IMR-90 (cell line): ENCODE measurements at regions not wholly inside any gene's neighbourhood (a gene's known extent, or its start where the extent isn't known, plus 50 kb on each side); places are given as distances from the start of the nearest gene placed in this dataset.
"Not testable (repeated sequence)": the region's sequence is repeated elsewhere in the genome, so short reads cannot be mapped to it uniquely, and the experiment has no call there.

Experiments
- ATAC-seq: fragments of 200-7000 bp; cut with Tn5 transposase; 2 replicates; pipeline ENCODE4 v1.9.1; 2020; ENCODE audit warnings: low read depth, mild to moderate bottlenecking, moderate library complexity
- BruUV-seq: library from RNA; stranded (reverse); fragments of 400-500 nt; replicated peaks from 2 replicates; lab custom pipeline; 2021; lab: Mats Ljungman, UMichigan
- CTCF ChIA-PET: fragments of 300-600 bp; formaldehyde crosslinking; extraction: SDS; loops from one replicate; lab custom pipeline; 2021; ENCODE audit warnings: antibody characterized with exemption; lab: Yijun Ruan, JAX
- POLR2A ChIA-PET: fragments of 300-600 bp; sonication (Branson Sonifier 250); formaldehyde crosslinking; loops from one replicate; lab custom pipeline; 2022; ENCODE audit warnings: antibody characterized with exemption; ENCODE audit not compliant: unreplicated experiment; lab: Charles Lee
- DNase-seq: peaks from one replicate; pipeline ENCODE4 v3.0.0; 2013
- H2AFZ ChIP-seq: replicated peaks from 2 replicates; pipeline ENCODE3; 2013; ENCODE audit warnings: low read length, mild to moderate bottlenecking; ENCODE audit not compliant: poor library complexity
- H2AK5ac ChIP-seq: 2 replicates; pipeline ENCODE4 v1.6.1; 2013; ENCODE audit warnings: low read depth, low read length, inconsistent platforms
- H2AK9ac ChIP-seq: replicated peaks from 2 replicates; pipeline ENCODE3; 2013; ENCODE audit warnings: mild to moderate bottlenecking, low read depth, low read length, moderate library complexity; ENCODE audit not compliant: poor library complexity
- H2BK120ac ChIP-seq: 2 replicates; pipeline ENCODE4 v1.6.1; 2013; ENCODE audit warnings: low read depth, low read length, inconsistent platforms
- H2BK15ac ChIP-seq: 3 replicates; pipeline ENCODE4 v1.6.1; 2013; ENCODE audit warnings: low read depth, low read length, inconsistent platforms
- H2BK20ac ChIP-seq: 2 replicates; pipeline ENCODE4 v1.6.1; 2013; ENCODE audit warnings: low read depth, mild to moderate bottlenecking, inconsistent platforms, low read length, moderate library complexity
- H2BK5ac ChIP-seq: 2 replicates; pipeline ENCODE4 v1.6.1; 2013; ENCODE audit warnings: mild to moderate bottlenecking, low read depth, low read length, inconsistent platforms; ENCODE audit not compliant: poor library complexity, severe bottlenecking
- H3K14ac ChIP-seq: replicated peaks from 2 replicates; pipeline ENCODE4 v1.6.1; 2013; ENCODE audit warnings: low read depth, low read length, inconsistent platforms
- H3K18ac ChIP-seq: 2 replicates; pipeline ENCODE4 v1.6.1; 2013; ENCODE audit warnings: low read depth, low read length, control low read depth
- H3K23ac ChIP-seq: 2 replicates; pipeline ENCODE4 v1.6.1; 2013; ENCODE audit warnings: low read depth, low read length, inconsistent platforms
- H3K27ac ChIP-seq: 2 replicates; pipeline ENCODE4 v1.5.1; 2013; ENCODE audit warnings: mild to moderate bottlenecking, control low read depth, low read length; ENCODE audit not compliant: insufficient read depth
- H3K27me3 ChIP-seq: 2 replicates; pipeline ENCODE4 v1.6.1; 2013; ENCODE audit warnings: low read length; ENCODE audit not compliant: control insufficient read depth, insufficient read depth
- H3K36me3 ChIP-seq: 2 replicates; pipeline ENCODE4 v1.6.1; 2013; ENCODE audit warnings: low read length, mixed read lengths; ENCODE audit not compliant: control insufficient read depth, insufficient read depth
- H3K4ac ChIP-seq: 2 replicates; pipeline ENCODE4 v1.6.1; 2013; ENCODE audit warnings: low read depth, low read length, inconsistent platforms
- H3K4me1 ChIP-seq: 2 replicates; pipeline ENCODE4 v1.6.1; 2013; ENCODE audit warnings: low read length, mixed read lengths; ENCODE audit not compliant: control insufficient read depth, insufficient read depth
- H3K4me2 ChIP-seq: 2 replicates; pipeline ENCODE4 v1.6.1; 2013; ENCODE audit warnings: low read depth, mild to moderate bottlenecking, control low read depth, low read length, moderate library complexity
- H3K4me3 ChIP-seq: 2 replicates; pipeline ENCODE4 v1.5.1; 2013; ENCODE audit warnings: low read depth, mild to moderate bottlenecking, control low read depth, low read length, moderate library complexity; ENCODE audit not compliant: insufficient read depth
- H3K56ac ChIP-seq: 2 replicates; pipeline ENCODE4 v1.6.1; 2013; ENCODE audit warnings: low read length, inconsistent platforms; ENCODE audit not compliant: insufficient read depth; ENCODE audit errors: extremely low read depth
- H3K79me1 ChIP-seq, 2 experiments: 2 replicates each; pipeline ENCODE4 v1.6.1; 2013; ENCODE audit warnings: low read length in 2 of 2, inconsistent platforms in 1 of 2, low read depth in 1 of 2
- H3K9ac ChIP-seq: 2 replicates; pipeline ENCODE4 v1.6.1; 2013; ENCODE audit warnings: low read depth, low read length, control low read depth
- H3K9me1 ChIP-seq: 2 replicates; pipeline ENCODE4 v1.6.1; 2013; ENCODE audit warnings: low read length, inconsistent platforms; ENCODE audit not compliant: insufficient read depth
- H3K9me3 ChIP-seq: 2 replicates; pipeline ENCODE4 v1.6.1; 2013; ENCODE audit warnings: low read length; ENCODE audit not compliant: control insufficient read depth, insufficient read depth
- H4K20me1 ChIP-seq: 2 replicates; pipeline ENCODE4 v1.6.1; 2013; ENCODE audit warnings: low read length, inconsistent platforms; ENCODE audit not compliant: insufficient read depth
- H4K5ac ChIP-seq: 2 replicates; pipeline ENCODE4 v1.6.1; 2013; ENCODE audit warnings: mild to moderate bottlenecking, low read depth, low read length, control low read depth
- H4K8ac ChIP-seq, 2 experiments: 2 replicates each; pipeline ENCODE4 v1.6.1; 2013; ENCODE audit warnings: low read depth in 2 of 2, low read length in 2 of 2, control low read depth in 1 of 2, inconsistent platforms in 1 of 2
- H4K91ac ChIP-seq: 2 replicates; pipeline ENCODE4 v1.6.1; 2013; ENCODE audit warnings: low read depth, low read length, inconsistent platforms; ENCODE audit not compliant: insufficient read depth
- WGBS, 2 experiments: methylation state at CpG; one replicate each; pipeline versions ENCODE4 v1.1.5 to v1.1.7; 2013; ENCODE audit warnings: missing lambda C conversion rate in 2 of 2; ENCODE audit not compliant: insufficient read length in 1 of 2; ENCODE audit errors: extremely low coverage in 2 of 2; 5-methylcytosine and 5-hydroxymethylcytosine counted together
- dilution Hi-C: fragments of 300-500 bp; cut with HindIII; formaldehyde crosslinking; loops from one replicate; pipeline ENCODE4 v1.14.3; 2018; ENCODE audit warnings: low sequenced_read_pairs; ENCODE audit not compliant: unreplicated experiment
- in situ Hi-C: fragments of 300-500 bp; cut with MboI; formaldehyde crosslinking; loops from 3 replicates; pipeline ENCODE4 v1.14.3; 2019; ENCODE audit warnings: low sequenced_read_pairs, inconsistent platforms, mixed read lengths
- intact Hi-C: fragments of 100-400 bp; cut with micrococcal nuclease; formaldehyde crosslinking; loops from 2 replicates; pipeline ENCODE4 v1.10.0; 2022

DNA sequence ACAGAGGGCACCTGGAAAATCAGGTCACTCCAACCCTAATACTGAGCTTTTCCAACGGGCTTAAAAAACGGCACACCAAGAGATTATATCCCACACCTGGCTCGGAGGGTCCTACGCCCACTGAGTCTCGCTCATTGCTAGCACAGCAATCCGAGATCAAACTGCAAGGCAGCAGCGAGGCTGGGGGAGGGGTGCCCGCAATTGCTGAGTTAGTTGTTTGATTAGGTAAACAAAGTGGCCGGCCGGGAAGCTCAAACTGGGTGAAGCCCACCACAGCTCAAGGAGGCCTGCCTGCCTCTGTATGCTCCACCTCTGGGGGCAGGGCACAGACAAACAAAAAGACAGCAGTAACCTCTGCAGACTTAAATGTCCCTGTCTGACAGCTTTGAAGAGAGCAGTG lies 108.8 kb upstream of the GRIA1 start:
- H3K4ac ChIP-seq, H2BK5ac ChIP-seq, in situ Hi-C loops, H4K91ac ChIP-seq, H3K23ac ChIP-seq, H4K20me1 ChIP-seq, H2BK15ac ChIP-seq, ATAC-seq, H3K18ac ChIP-seq, H2AFZ ChIP-seq, H2AK5ac ChIP-seq, dilution Hi-C loops, intact Hi-C loops, BruUV-seq, H3K9me1 ChIP-seq, H3K9me3 ChIP-seq, H4K5ac ChIP-seq, POLR2A ChIA-PET, H3K14ac ChIP-seq, H3K4me3 ChIP-seq, H2AK9ac ChIP-seq, H2BK120ac ChIP-seq, H4K8ac ChIP-seq, H3K36me3 ChIP-seq, H3K27me3 ChIP-seq, DNase-seq, CTCF ChIA-PET, H2BK20ac ChIP-seq, H3K4me1 ChIP-seq, H3K27ac ChIP-seq, H3K4me2 ChIP-seq, H3K79me1 ChIP-seq, H3K56ac ChIP-seq, H3K9ac ChIP-seq: not testable (repeated sequence)
- 80% methylated on average over 1 of the region's 10 CpGs; no CpG with 5 or more reads in 1 of the 2 experiments for WGBS, 2 experiments
